ENCODE measurements at regions not wholly inside any gene's neighbourhood (a gene's known extent, or its start where the extent isn't known, plus 50 kb on each side); places are given as distances from the start of the nearest gene placed in this dataset.

- TF ChIP-seq CTCF (IDR thresholded peaks at IDR 0.05; ENCODE audit: low read length) (no peak), EZH2phosphoT487 (IDR thresholded peaks at IDR 0.05; ENCODE audit: low read length) (no peak)
These were observed 127.3 kb downstream of the SYF2 start for GRCh38 chr1:25104932-25105561.

All from MM.1S (cell line).